ENCODE measurements at regions not wholly inside any gene's neighbourhood (a gene's known extent, or its start where the extent isn't known, plus 50 kb on each side); places are given as distances from the start of the nearest gene placed in this dataset.
"Not testable (repeated sequence)": the region's sequence is repeated elsewhere in the genome, so short reads cannot be mapped to it uniquely, and the experiment has no call there.

GRCh38 chr5:167426501-167426900, 864.9 kb upstream of the WWC1 start:
- no peaks in the 10 kb centered on the region for H3K79me2 ChIP-seq
- no peak overlapping the region for H3K27ac ChIP-seq
- H3K9me3 ChIP-seq (ENCODE audit: low read depth), result no peaks in the 10 kb centered on the region
- TF ChIP-seq EZH2 (IDR thresholded peaks at IDR 0.05; ENCODE audit: borderline replicate concordance), result no peak
- TF ChIP-seq EZH2phosphoT487 (IDR thresholded peaks at IDR 0.05; ENCODE audit: low read depth, severe bottlenecking, unreplicated experiment), result no peak
- H3K4me1 ChIP-seq (ENCODE audit: insufficient read depth), result no peaks in the 10 kb centered on the region
- H3K4me2 ChIP-seq, result no peak overlapping the region
- no peak overlapping the region for H3K4me3 ChIP-seq
- H3K27me3 ChIP-seq, result no peaks in the 10 kb centered on the region
- no peaks in the 10 kb centered on the region for H3K9me2 ChIP-seq (replicated peaks; ENCODE audit: insufficient read depth)
- DNase-seq (ENCODE audit: low spot score), result no peak
- 84% methylated on average over 3 of the region's 3 CpGs for WGBS (ENCODE audit: low lambda C conversion rate, missing lambda C conversion rate)
- H4K20me1 ChIP-seq (ENCODE audit: insufficient read depth, poor library complexity, severe bottlenecking), result no peaks in the 10 kb centered on the region
- H3K36me3 ChIP-seq (replicated peaks; ENCODE audit: insufficient read depth, low read depth), result no peaks in the 10 kb centered on the region
- no peak overlapping the region for H2AFZ ChIP-seq

GRCh38 chr5:167427641-167428040, 863.8 kb upstream of the WWC1 start:
- not testable (repeated sequence) for H3K27ac ChIP-seq; H3K27me3 ChIP-seq; H3K4me1 ChIP-seq (ENCODE audit: insufficient read depth); H3K9me3 ChIP-seq (ENCODE audit: low read depth); H3K36me3 ChIP-seq (replicated peaks; ENCODE audit: insufficient read depth, low read depth); H3K4me2 ChIP-seq; H2AFZ ChIP-seq; H3K4me3 ChIP-seq; H3K9me2 ChIP-seq (replicated peaks; ENCODE audit: insufficient read depth); H3K79me2 ChIP-seq; DNase-seq (ENCODE audit: low spot score); H4K20me1 ChIP-seq (ENCODE audit: insufficient read depth, poor library complexity, severe bottlenecking)
- WGBS (ENCODE audit: low lambda C conversion rate, missing lambda C conversion rate), result 100% methylated on average over 1 of the region's 10 CpGs

- H3K27me3 ChIP-seq, result no peaks in the 10 kb centered on the region
- WGBS (ENCODE audit: low lambda C conversion rate, missing lambda C conversion rate), result 58% methylated on average over 3 of the region's 3 CpGs
- no peaks in the 10 kb centered on the region for H3K36me3 ChIP-seq (replicated peaks; ENCODE audit: insufficient read depth, low read depth)
- no peak for DNase-seq (ENCODE audit: low spot score)
- H3K4me2 ChIP-seq, result no peak overlapping the region
- no peak overlapping the region for H3K27ac ChIP-seq
- no peaks in the 10 kb centered on the region for H3K9me2 ChIP-seq (replicated peaks; ENCODE audit: insufficient read depth)
- no peaks in the 10 kb centered on the region for H4K20me1 ChIP-seq (ENCODE audit: insufficient read depth, poor library complexity, severe bottlenecking)
- no peak overlapping the region for H2AFZ ChIP-seq
- no peaks in the 10 kb centered on the region for H3K4me1 ChIP-seq (ENCODE audit: insufficient read depth)
- no peaks in the 10 kb centered on the region for H3K9me3 ChIP-seq (ENCODE audit: low read depth)
- TF ChIP-seq EZH2phosphoT487 (IDR thresholded peaks at IDR 0.05; ENCODE audit: low read depth, severe bottlenecking, unreplicated experiment), result no peak
- no peak for TF ChIP-seq EZH2 (IDR thresholded peaks at IDR 0.05; ENCODE audit: borderline replicate concordance)
- no peak for TF ChIP-seq CTCF (IDR thresholded peaks at IDR 0.05; ENCODE audit: poor library complexity)
- no peaks in the 10 kb centered on the region for H3K79me2 ChIP-seq
- H3K4me3 ChIP-seq, result no peak overlapping the region
These were observed 850.6 kb upstream of the WWC1 start for GRCh38 chr5:167440846-167441245.

GRCh38 chr5:167442922-167443321, 848.5 kb upstream of the WWC1 start:
- no peaks in the 10 kb centered on the region for H3K36me3 ChIP-seq (replicated peaks; ENCODE audit: insufficient read depth, low read depth)
- H3K27me3 ChIP-seq, result no peaks in the 10 kb centered on the region
- H3K4me3 ChIP-seq, result no peak overlapping the region
- H2AFZ ChIP-seq, result no peak overlapping the region
- no peaks in the 10 kb centered on the region for H3K9me2 ChIP-seq (replicated peaks; ENCODE audit: insufficient read depth)
- no peaks in the 10 kb centered on the region for H3K79me2 ChIP-seq
- H4K20me1 ChIP-seq (ENCODE audit: insufficient read depth, poor library complexity, severe bottlenecking), result no peaks in the 10 kb centered on the region
- WGBS (ENCODE audit: low lambda C conversion rate, missing lambda C conversion rate), result 86% methylated on average over 2 of the region's 2 CpGs
- no peaks in the 10 kb centered on the region for H3K4me1 ChIP-seq (ENCODE audit: insufficient read depth)
- H3K4me2 ChIP-seq, result no peak overlapping the region
- no peak for DNase-seq (ENCODE audit: low spot score)
- H3K9me3 ChIP-seq (ENCODE audit: low read depth), result no peaks in the 10 kb centered on the region
- TF ChIP-seq EZH2phosphoT487 (IDR thresholded peaks at IDR 0.05; ENCODE audit: low read depth, severe bottlenecking, unreplicated experiment) (no peak), EZH2 (IDR thresholded peaks at IDR 0.05; ENCODE audit: borderline replicate concordance) (no peak)
- no peak overlapping the region for H3K27ac ChIP-seq

GRCh38 chr5:167447466-167448375, 843.7 kb upstream of the WWC1 start:
- H3K36me3 ChIP-seq (replicated peaks; ENCODE audit: insufficient read depth, low read depth), result no peaks in the 10 kb centered on the region
- no peaks in the 10 kb centered on the region for H3K79me2 ChIP-seq
- no peaks in the 10 kb centered on the region for H3K4me1 ChIP-seq (ENCODE audit: insufficient read depth)
- H3K4me2 ChIP-seq, result no peak overlapping the region
- no peak overlapping the region for H2AFZ ChIP-seq
- H3K27me3 ChIP-seq, result no peaks in the 10 kb centered on the region
- no peak for TF ChIP-seq EZH2 (IDR thresholded peaks at IDR 0.05; ENCODE audit: borderline replicate concordance)
- TF ChIP-seq CTCF (IDR thresholded peaks at IDR 0.05; ENCODE audit: poor library complexity), result no peak
- TF ChIP-seq EZH2phosphoT487 (IDR thresholded peaks at IDR 0.05; ENCODE audit: low read depth, severe bottlenecking, unreplicated experiment), result no peak
- no peaks in the 10 kb centered on the region for H3K9me3 ChIP-seq (ENCODE audit: low read depth)
- DNase-seq (ENCODE audit: low spot score), result no peak
- no peak overlapping the region for H3K4me3 ChIP-seq
- 77% methylated on average over 8 of the region's 8 CpGs for WGBS (ENCODE audit: low lambda C conversion rate, missing lambda C conversion rate)
- H4K20me1 ChIP-seq (ENCODE audit: insufficient read depth, poor library complexity, severe bottlenecking), result no peaks in the 10 kb centered on the region
- no peaks in the 10 kb centered on the region for H3K9me2 ChIP-seq (replicated peaks; ENCODE audit: insufficient read depth)
- H3K27ac ChIP-seq, result no peak overlapping the region

Data from hepatocyte (in vitro differentiated cells).